NCI-H2171 treated with DMSO at 0.1 percent for 48 hours (cell line): ENCODE measurements at regions not wholly inside any gene's neighbourhood (a gene's known extent, or its start where the extent isn't known, plus 50 kb on each side); places are given as distances from the start of the nearest gene placed in this dataset.
"Not testable (repeated sequence)": the region's sequence is repeated elsewhere in the genome, so short reads cannot be mapped to it uniquely, and the experiment has no call there.

ENCODE experiments used
- DNase-seq: peaks from one replicate; lab custom pipeline; 2025; lab: John Stamatoyannopoulos, UW

GRCh38 chr6:8905757-8906156 lies 470.4 kb upstream of the SLC35B3 start:
- no peak for DNase-seq

DNA sequence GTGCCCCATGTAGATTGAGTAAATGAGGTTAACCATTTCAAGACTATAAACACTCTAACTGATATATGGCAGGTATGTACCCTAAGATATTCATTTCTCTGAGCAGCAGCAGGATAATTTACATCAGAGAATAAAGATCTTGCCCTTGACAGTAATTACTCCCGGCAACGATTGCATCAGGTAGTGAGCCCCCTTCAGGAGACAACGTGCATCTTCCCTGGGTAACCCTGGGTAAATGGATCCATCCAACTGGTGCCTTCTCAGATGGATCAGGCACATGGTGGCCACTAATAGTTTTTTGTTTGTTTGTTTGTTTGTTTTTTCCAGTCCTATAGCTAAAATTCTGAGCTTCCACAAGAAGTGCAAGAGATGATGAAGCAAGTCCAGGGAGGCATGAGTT lies 469.4 kb upstream of the SLC35B3 start:
- no peak for DNase-seq

- no peak for DNase-seq
Measured at GRCh38 chr6:8900056-8900455, 464.7 kb upstream of the SLC35B3 start.

DNA sequence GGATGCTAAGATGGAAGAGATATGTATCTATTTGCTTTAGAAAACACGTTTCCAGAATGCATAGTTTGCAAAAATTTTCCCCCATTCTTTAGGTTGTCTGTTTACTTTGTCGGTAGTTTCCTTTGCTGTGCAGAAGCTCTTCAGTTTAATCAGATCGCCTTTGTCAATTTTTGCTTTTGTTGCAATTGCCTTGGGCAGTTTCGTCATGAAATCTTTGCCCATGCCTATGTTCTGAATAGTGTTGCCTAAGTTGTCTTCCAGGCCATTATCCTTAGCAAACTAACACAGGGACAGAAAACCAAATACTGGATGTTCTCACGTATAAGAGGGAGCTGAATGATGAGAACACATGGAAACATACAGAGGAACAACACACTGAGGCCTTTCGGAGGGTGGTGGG lies 454.2 kb upstream of the SLC35B3 start:
- no peak for DNase-seq

GRCh38 chr6:8888468-8888867 lies 453.1 kb upstream of the SLC35B3 start:
- DNase-seq = no peak

GRCh38 chr6:8881663-8882062 lies 446.3 kb upstream of the SLC35B3 start:
- no peak for DNase-seq

- DNase-seq = no peak
Measured at GRCh38 chr6:8879334-8879733, 444.0 kb upstream of the SLC35B3 start.

- no peak for DNase-seq
Measured at GRCh38 chr6:8875986-8876385, 440.6 kb upstream of the SLC35B3 start.

DNA sequence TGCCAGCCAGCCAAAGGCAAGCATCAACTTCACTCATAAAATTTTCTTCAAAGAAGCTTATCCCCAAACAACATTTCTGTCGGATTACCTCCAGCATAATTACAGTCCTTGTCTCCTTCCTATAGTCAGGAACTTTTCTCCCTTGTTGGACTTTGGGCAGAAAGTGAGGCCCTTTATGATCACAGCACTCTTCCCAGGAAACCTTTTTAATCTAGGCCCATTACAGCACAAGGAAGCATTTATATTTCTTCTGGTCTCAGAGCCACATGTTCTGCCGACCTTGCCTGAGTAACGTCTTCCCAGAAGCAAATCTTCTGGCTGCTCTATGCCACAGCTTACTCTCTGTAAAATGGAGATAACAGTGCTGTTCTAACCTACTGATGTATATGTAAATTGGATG lies 437.2 kb upstream of the SLC35B3 start:
- no peak for DNase-seq

- DNase-seq = no peak
Measured at GRCh38 chr6:8865451-8865850, 430.1 kb upstream of the SLC35B3 start.

- no peak for DNase-seq
Measured at GRCh38 chr6:8860671-8861070, 425.3 kb upstream of the SLC35B3 start.

GRCh38 chr6:8859501-8859900 lies 424.2 kb upstream of the SLC35B3 start:
- no peak for DNase-seq

DNA sequence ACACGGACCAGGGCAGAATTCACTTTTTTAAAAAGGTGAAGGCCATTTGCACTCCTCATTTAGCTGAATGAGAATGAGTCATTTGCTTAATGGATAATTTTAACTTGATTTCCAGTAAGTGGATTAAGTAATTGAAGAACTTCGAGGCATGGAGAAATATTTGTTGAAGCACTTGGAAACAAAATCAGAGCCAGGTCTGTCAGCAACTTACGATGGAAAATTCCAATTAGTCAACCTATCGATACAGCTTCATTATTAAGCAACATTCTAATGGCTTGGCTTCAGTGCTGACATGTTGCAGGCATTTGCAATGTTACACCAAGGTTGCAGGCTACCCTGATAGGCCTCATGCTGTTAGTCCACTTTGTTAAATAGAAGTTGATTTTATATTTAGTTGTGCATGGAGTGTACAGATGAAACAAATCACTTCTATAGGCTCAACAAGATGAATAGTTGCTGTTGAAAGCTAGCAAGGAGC lies 423.5 kb upstream of the SLC35B3 start:
- DNase-seq = no peak

DNA sequence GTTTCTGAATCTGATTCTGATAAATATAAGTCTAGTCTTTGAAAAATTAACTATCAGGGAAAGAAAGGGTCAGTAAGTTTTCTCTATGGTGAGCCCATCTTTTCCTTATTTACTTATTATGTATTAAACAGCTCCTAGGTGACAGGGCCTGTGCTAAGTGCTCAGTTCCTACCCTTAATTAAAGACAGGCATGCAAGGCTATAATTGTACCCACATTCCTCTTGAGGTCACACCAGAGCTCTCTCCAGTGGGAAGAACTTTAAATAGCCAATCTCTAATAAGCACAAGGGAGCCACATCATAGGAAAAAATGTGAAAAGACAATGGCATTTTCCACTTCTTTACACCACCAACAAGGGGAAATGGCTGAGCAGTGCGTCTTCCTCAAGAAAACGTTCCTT lies 421.8 kb upstream of the SLC35B3 start:
- DNase-seq = no peak

DNA sequence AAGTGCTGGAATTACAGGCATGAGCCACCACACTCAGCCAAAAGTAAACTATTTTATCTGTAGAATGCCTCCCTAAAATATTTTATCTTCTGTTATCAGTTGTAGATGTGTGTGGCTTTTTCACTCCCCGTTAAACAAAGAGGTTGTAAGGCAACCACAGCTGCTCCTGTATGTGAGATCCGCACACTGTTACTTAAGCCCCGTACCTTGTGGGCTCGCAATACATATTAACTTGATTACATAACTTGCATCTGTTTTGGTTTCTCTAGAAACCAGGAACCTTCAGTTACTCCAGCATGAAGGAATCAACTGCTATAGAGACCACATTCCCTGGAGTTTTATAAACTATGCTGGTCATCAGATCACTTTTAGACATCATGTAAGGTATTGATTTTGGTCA lies 420.1 kb upstream of the SLC35B3 start:
- no peak for DNase-seq

DNA sequence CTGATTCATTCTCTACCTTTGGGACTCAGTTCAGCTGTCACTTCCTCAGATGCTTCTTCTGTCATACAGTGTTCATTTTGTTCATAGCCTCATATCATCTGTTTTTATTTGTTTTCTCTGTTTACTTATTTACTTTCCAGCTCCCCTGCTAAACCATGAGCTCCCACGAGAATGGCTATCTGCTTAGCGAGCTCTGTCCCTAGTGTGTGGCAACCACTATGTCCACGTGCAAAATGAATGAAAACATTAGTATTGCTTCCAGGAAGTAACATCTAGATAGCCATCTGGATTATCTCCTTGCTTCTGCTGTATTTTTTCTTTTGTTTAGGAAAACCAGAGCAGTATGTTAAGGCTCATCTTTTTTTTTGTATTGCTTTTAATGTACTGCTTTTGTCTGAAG lies 417.0 kb upstream of the SLC35B3 start:
- no peak for DNase-seq

DNA sequence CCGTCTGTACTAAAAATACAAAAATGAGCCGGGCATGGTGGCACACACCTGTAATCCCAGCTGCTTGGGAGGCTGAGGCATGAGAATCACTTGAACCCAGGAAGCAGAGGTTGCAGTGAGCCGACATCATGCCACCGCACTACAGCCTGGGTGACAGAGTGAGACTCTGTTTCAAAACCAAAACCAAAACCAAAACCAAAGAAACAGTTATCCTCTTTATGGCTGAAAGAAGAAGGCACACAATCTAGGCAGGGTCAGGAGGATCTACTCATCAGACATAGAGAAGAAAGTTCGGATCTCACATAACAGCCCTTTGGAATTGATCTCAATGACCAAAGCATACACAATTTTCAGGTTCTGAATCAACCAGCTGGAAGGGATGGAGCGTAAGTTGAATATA lies 411.3 kb upstream of the SLC35B3 start:
- DNase-seq = not testable (repeated sequence)

- DNase-seq = no peak
Measured at GRCh38 chr6:8845690-8846089, 410.3 kb upstream of the SLC35B3 start.

DNA sequence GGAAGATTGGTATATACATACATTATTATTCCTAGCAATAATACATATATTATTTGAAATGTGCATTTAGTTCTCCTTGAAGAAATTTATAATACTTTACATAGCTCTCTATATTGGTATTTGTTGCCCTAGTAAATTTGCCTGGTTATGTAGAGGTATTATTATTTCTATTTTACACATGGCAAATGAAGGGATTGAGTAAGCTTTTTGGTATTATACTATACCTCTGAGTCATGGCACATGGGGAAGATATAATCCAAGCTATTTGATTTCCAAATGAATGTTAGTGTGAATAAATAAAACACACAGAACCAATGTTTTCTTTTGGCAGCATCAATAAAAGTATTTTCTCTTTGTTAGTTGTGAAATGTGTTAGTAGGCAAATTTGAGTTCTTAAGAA lies 409.6 kb upstream of the SLC35B3 start:
- no peak for DNase-seq

DNA sequence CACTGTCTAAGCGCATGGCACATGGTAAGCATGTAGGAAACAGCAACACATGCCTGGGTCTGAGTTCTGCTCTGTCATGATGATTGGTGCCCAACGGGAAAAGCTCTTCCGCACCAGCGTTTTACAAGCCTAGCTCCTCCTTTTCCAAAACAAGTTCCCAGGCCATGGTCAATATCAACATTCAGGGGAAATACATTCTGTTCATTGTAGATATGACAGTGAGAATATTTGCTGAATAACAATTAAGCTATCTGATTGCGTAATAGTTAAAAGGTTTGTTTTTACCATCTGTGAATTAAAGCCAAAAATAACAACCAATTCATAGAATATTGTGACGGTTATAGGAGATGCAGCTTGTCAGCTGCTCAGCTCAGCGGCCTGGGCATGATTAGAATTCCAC lies 404.3 kb upstream of the SLC35B3 start:
- no peak for DNase-seq

DNA sequence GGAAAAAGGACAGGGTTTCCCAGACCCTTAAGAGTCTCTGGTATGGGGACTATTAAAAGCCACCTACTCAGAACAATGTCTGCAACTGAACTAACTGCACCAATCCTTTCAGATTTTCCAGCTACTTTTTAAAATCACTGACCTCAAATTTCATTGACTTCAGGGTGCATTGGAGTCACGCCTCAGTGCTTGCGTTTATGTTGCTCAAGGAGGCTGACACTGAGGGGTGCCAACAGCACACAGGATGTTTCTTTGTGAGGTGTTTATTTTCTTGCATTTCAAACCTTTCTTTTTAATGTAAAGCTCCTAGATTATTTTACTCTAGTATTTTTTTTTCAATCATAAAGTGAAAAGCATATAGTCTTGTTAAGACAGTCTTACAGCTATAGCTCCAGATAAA lies 402.0 kb upstream of the SLC35B3 start:
- DNase-seq = no peak

DNA sequence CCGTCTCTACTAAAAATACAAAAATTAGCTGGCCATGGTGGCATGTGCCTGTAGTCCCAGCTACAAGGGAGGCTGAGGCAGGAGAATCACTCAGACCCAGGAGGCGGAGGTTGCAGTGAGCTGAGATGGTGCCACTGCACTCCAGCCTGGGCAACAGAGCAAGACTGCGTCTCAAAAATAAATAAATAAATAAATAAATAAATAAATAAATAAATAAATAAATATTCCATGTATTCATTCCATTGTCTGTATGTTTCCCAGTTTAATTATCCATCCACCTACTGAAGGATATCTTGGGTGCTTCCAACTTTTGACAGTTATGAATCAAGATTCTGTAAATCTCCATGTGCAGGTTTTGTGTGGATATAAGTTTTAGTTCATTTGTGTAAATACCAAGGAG lies 397.4 kb upstream of the SLC35B3 start:
- DNase-seq = not testable (repeated sequence)

GRCh38 chr6:8831366-8832152 lies 396.2 kb upstream of the SLC35B3 start:
- no peak for DNase-seq

DNA sequence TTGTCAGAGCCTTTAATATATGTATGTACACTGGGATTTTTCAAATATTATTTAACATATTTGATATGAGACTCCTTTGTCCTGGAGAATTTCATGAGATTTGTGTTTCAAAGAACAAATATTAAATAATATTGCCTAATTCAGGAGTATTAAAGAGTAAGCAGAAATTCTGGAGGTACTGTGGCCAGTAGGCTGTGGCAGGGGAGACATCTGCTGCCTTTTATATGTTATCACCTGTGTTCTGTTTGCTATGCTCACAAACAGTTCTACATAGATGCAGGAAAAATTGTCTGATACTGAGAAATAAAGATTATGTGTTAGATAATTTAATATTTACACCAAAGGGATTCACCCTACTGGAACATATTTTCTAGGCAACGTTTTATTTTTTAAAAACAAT lies 395.4 kb upstream of the SLC35B3 start:
- no peak for DNase-seq
